H9 (cell line): ENCODE measurements at regions not wholly inside any gene's neighbourhood (a gene's known extent, or its start where the extent isn't known, plus 50 kb on each side); places are given as distances from the start of the nearest gene placed in this dataset.

Experiments used
- DNase-seq: peaks from one replicate; pipeline ENCODE4 v3.0.0-alpha.2; 2017
- H2AFZ ChIP-seq: one replicate; pipeline ENCODE4 v1.6.1; 2013; ENCODE audit warnings: mild to moderate bottlenecking, low read length, control low read depth, moderate library complexity
- H2AK5ac ChIP-seq: 2 replicates; pipeline ENCODE4 v1.6.1; 2013; ENCODE audit warnings: low read length, control low read depth, mixed read lengths; ENCODE audit not compliant: insufficient read length
- H2BK120ac ChIP-seq: one replicate; pipeline ENCODE4 v1.6.1; 2013; ENCODE audit warnings: low read depth, mild to moderate bottlenecking, low read length, control low read depth, inconsistent platforms; ENCODE audit not compliant: poor library complexity, severe bottlenecking
- H2BK12ac ChIP-seq: 2 replicates; pipeline ENCODE4 v1.6.1; 2013; ENCODE audit warnings: low read length, control low read depth, mixed read lengths, low read depth; ENCODE audit not compliant: insufficient read length
- H2BK15ac ChIP-seq: 2 replicates; pipeline ENCODE4 v1.6.1; 2013; ENCODE audit warnings: low read depth, low read length, control low read depth
- H2BK20ac ChIP-seq: one replicate; pipeline ENCODE4 v1.6.1; 2013; ENCODE audit warnings: low read depth, mild to moderate bottlenecking, low read length, control low read depth, inconsistent platforms; ENCODE audit not compliant: poor library complexity, severe bottlenecking
- H2BK5ac ChIP-seq: 2 replicates; pipeline ENCODE4 v1.6.1; 2013; ENCODE audit warnings: low read length, control low read depth, mixed read lengths; ENCODE audit not compliant: insufficient read length
- H3K14ac ChIP-seq: 2 replicates; pipeline ENCODE4 v1.6.1; 2013; ENCODE audit warnings: low read length, control low read depth; ENCODE audit not compliant: insufficient read depth
- H3K18ac ChIP-seq: 2 replicates; pipeline ENCODE4 v1.6.1; 2013; ENCODE audit warnings: low read depth, mild to moderate bottlenecking, mixed read lengths, low read length, control low read depth; ENCODE audit not compliant: insufficient read length
- H3K23ac ChIP-seq: 2 replicates; pipeline ENCODE4 v1.6.1; 2013; ENCODE audit warnings: low read length, control low read depth, mixed read lengths, low read depth; ENCODE audit not compliant: insufficient read length
- H3K23me2 ChIP-seq: 2 replicates; pipeline ENCODE4 v1.6.1; 2013; ENCODE audit warnings: low read depth, mild to moderate bottlenecking, mixed read lengths, low read length, control low read depth; ENCODE audit not compliant: insufficient read length, poor library complexity, severe bottlenecking
- H3K27ac ChIP-seq: 2 replicates; pipeline ENCODE4 v1.5.1; 2013; ENCODE audit warnings: low read length, control low read depth, mixed read lengths, low read depth; ENCODE audit not compliant: insufficient read length
- H3K27me3 ChIP-seq: 2 replicates; pipeline ENCODE4 v1.6.1; 2013; ENCODE audit warnings: low read length, control low read depth, inconsistent platforms; ENCODE audit not compliant: insufficient read depth
- H3K4ac ChIP-seq: 2 replicates; pipeline ENCODE4 v1.6.1; 2013; ENCODE audit warnings: low read depth, mild to moderate bottlenecking, control low read depth, inconsistent platforms, low read length, moderate library complexity
- H3K4me1 ChIP-seq: 2 replicates; pipeline ENCODE4 v1.6.1; 2013; ENCODE audit warnings: low read length, control low read depth, inconsistent platforms; ENCODE audit not compliant: insufficient read depth
- H3K4me2 ChIP-seq: 2 replicates; pipeline ENCODE4 v1.6.1; 2013; ENCODE audit warnings: low read length, control low read depth, mixed read lengths; ENCODE audit not compliant: insufficient read length, insufficient read depth
- H3K56ac ChIP-seq: 2 replicates; pipeline ENCODE4 v1.6.1; 2013; ENCODE audit warnings: low read depth, mild to moderate bottlenecking, mixed read lengths, low read length, control low read depth; ENCODE audit not compliant: insufficient read length
- H3K79me1 ChIP-seq: 2 replicates; pipeline ENCODE4 v1.6.1; 2013; ENCODE audit warnings: low read depth, mild to moderate bottlenecking, moderate library complexity, low read length, control low read depth, inconsistent platforms; ENCODE audit not compliant: insufficient read depth, poor library complexity, severe bottlenecking
- H3K79me2 ChIP-seq: 2 replicates; pipeline ENCODE4 v1.6.1; 2013; ENCODE audit warnings: low read length, control low read depth, inconsistent platforms; ENCODE audit not compliant: insufficient read depth
- H3K9ac ChIP-seq: 2 replicates; pipeline ENCODE4 v1.6.1; 2013; ENCODE audit warnings: low read length, control low read depth, mixed read lengths; ENCODE audit not compliant: insufficient read length; ENCODE audit errors: extremely low read depth
- H3K9me3 ChIP-seq: one replicate; pipeline ENCODE4 v1.6.1; 2013; ENCODE audit warnings: low read depth, low read length, inconsistent platforms; ENCODE audit not compliant: control insufficient read depth
- H3T11ph ChIP-seq: one replicate; pipeline ENCODE4 v1.6.1; 2013; ENCODE audit warnings: mild to moderate bottlenecking, low read length, control low read depth, inconsistent platforms
- H4K20me1 ChIP-seq: one replicate; pipeline ENCODE4 v1.6.1; 2013; ENCODE audit not compliant: control insufficient read depth, insufficient read length, insufficient read depth
- H4K5ac ChIP-seq: 2 replicates; pipeline ENCODE4 v1.6.1; 2013; ENCODE audit warnings: low read depth, mild to moderate bottlenecking, mixed read lengths, low read length, control low read depth; ENCODE audit not compliant: insufficient read length
- H4K8ac ChIP-seq: replicated peaks from 2 replicates; pipeline ENCODE4 v1.6.1; 2013; ENCODE audit warnings: low read length, control low read depth, mixed read lengths, low read depth; ENCODE audit not compliant: insufficient read length
- H4K91ac ChIP-seq: 2 replicates; pipeline ENCODE4 v1.6.1; 2013; ENCODE audit warnings: low read depth, mild to moderate bottlenecking, moderate library complexity, mixed read lengths, low read length, control low read depth; ENCODE audit not compliant: insufficient read length
- H3K27ac Mint-ChIP-seq, 3 experiments: 2 replicates in 2 of 3; 3 replicates in 1 of 3; pipeline ENCODE4 v1.8.0; 2020 to 2021; ENCODE audit warnings: mixed read lengths in 3 of 3, mild to moderate bottlenecking in 1 of 3, moderate library complexity in 1 of 3
- H3K27me3 Mint-ChIP-seq: 2 replicates; pipeline ENCODE4 v1.8.0; 2021; ENCODE audit warnings: low read depth, mild to moderate bottlenecking, moderate library complexity, mixed read lengths
- H3K36me3 Mint-ChIP-seq, 3 experiments: 2 replicates in 2 of 3; 3 replicates in 1 of 3; pipeline ENCODE4 v1.8.0; 2020 to 2021; ENCODE audit warnings: low read depth in 3 of 3, mixed read lengths in 3 of 3; ENCODE audit not compliant: insufficient read depth in 1 of 3
- H3K4me1 Mint-ChIP-seq, 2 experiments: 2 replicates each; pipeline ENCODE4 v1.8.0; 2020; ENCODE audit warnings: mixed read lengths in 2 of 2
- H3K4me3 Mint-ChIP-seq, 2 experiments: 2 replicates in 1 of 2; 3 replicates in 1 of 2; pipeline ENCODE4 v1.8.0; 2020 to 2021; ENCODE audit warnings: mild to moderate bottlenecking in 2 of 2, mixed read lengths in 2 of 2, moderate library complexity in 1 of 2
- H3K9me3 Mint-ChIP-seq, 2 experiments: 2 replicates in 1 of 2; 3 replicates in 1 of 2; pipeline ENCODE4 v1.8.0; 2020; ENCODE audit warnings: mild to moderate bottlenecking in 2 of 2, mixed read lengths in 2 of 2, moderate library complexity in 1 of 2
- WGBS: extraction: QIAGEN DNeasy Blood & Tissue Kit; methylation state at CpG from one replicate; pipeline ENCODE4 v1.1.7; 2013; ENCODE audit warnings: missing lambda C conversion rate, low lambda C conversion rate, mixed read lengths; ENCODE audit not compliant: insufficient read length; ENCODE audit errors: extremely low coverage; 5-methylcytosine and 5-hydroxymethylcytosine counted together
- TF ChIP-seq, protein P1 (sequence below): fragments of 200-600 bp; sonication (generic); conservative IDR thresholded peaks from 3 replicates; pipeline ENCODE4 v1.8.0; 2021; ENCODE audit warnings: antibody characterized with exemption, mild to moderate bottlenecking

DNA sequence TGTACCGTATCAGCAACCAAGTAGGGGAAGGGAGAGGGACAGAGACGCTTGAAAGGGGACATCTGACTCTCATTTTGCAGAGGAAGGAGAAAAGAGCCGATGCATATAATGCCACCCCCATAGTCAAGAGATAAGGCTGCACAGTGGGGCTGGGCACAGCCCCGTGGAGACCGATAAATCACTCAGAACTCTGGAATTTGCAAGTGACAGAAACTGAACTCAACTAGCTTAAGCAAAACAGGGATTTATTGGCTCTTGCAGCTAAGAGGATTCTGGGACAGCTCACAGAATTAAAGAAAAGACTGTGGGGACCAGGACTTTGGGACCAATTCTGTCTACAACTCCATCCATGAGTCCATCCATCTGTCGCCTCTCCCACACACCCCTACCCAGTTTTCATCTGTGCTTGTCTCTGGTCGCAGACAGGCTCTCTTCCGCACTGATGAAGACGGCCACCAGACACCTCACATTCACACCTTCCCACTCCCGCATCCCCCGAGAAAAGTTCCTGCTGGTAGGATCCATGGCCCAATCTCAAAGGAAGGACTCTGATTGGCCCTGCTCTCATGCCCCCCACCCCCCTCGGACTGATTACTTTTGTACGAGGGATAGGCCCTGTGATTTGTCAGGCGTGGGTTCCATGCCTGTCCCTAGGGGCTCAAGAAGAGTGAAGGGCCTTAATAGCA is 105.9 kb upstream of the RPL38 start:
- Histone ChIP-seq H3K79me2 (no peaks in the 10 kb centered on the region; the same call in 1 of the 2 replicates), H3K4me2 (no peak overlapping the region), H2BK15ac (no peak overlapping the region), H4K20me1 (no peaks in the 10 kb centered on the region), H2BK5ac (no peak overlapping the region), H4K5ac (no peak overlapping the region), H3K23me2 (no peaks in the 10 kb centered on the region), H3T11ph (no peak overlapping the region), H3K9ac (no peak overlapping the region), H2BK20ac (no peak overlapping the region), H2AFZ (no peak overlapping the region), H2AK5ac (no peak overlapping the region), H3K9me3 (no peaks in the 10 kb centered on the region), H4K8ac (no peak overlapping the region), H4K91ac (no peak overlapping the region), H3K79me1 (no peaks in the 10 kb centered on the region), H2BK12ac (no peak overlapping the region), H3K27ac (no peak overlapping the region), H3K27me3 (no peaks in the 10 kb centered on the region), H3K14ac (no peak overlapping the region), H3K18ac (no peak overlapping the region), H3K4ac (no peak overlapping the region), H2BK120ac (no peak overlapping the region), H3K4me1 (no peaks in the 10 kb centered on the region), H3K56ac (no peak overlapping the region), H3K23ac (no peak overlapping the region)
- no peak overlapping the region for H3K4me3 Mint-ChIP-seq
- peaks cover 8% of the 10 kb centered on the region in 2 experiments; a peak in 3 of 5 replicates for H3K9me3 Mint-ChIP-seq
- peaks cover 23% of the 10 kb centered on the region for H3K27me3 Mint-ChIP-seq
- TF ChIP-seq, protein P1, sequence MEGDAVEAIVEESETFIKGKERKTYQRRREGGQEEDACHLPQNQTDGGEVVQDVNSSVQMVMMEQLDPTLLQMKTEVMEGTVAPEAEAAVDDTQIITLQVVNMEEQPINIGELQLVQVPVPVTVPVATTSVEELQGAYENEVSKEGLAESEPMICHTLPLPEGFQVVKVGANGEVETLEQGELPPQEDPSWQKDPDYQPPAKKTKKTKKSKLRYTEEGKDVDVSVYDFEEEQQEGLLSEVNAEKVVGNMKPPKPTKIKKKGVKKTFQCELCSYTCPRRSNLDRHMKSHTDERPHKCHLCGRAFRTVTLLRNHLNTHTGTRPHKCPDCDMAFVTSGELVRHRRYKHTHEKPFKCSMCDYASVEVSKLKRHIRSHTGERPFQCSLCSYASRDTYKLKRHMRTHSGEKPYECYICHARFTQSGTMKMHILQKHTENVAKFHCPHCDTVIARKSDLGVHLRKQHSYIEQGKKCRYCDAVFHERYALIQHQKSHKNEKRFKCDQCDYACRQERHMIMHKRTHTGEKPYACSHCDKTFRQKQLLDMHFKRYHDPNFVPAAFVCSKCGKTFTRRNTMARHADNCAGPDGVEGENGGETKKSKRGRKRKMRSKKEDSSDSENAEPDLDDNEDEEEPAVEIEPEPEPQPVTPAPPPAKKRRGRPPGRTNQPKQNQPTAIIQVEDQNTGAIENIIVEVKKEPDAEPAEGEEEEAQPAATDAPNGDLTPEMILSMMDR, result no peak
- H3K36me3 Mint-ChIP-seq, result peaks cover 0 to 2% (median 0%) of the 10 kb centered on the region in 3 experiments; a peak in 3 of 7 replicates
- H3K4me1 Mint-ChIP-seq, result 0 out of 4 replicates have a peak, but pooled peaks cover 0 to 3% of the 10 kb centered on the region in 2 experiments
- H3K27ac Mint-ChIP-seq, result no peak overlapping the region; a peak in 1 of 7 replicates
- no peak for DNase-seq
- no CpG with 5 or more reads among the region's 14 CpGs for WGBS
